DND-41 (cell line): ENCODE measurements at regions not wholly inside any gene's neighbourhood (a gene's known extent, or its start where the extent isn't known, plus 50 kb on each side); places are given as distances from the start of the nearest gene placed in this dataset.

Source experiments
- ATAC-seq: fragments of 200-7000 bp; cut with Tn5 transposase; 3 replicates; pipeline ENCODE4 v1.9.1; 2021; ENCODE audit warnings: low read depth; ENCODE audit not compliant: insufficient read depth
- DNase-seq: peaks from one replicate; pipeline ENCODE4 v3.0.0-alpha.2; 2020
- H2AFZ ChIP-seq: 2 replicates; pipeline ENCODE4 v1.6.0; 2012; ENCODE audit warnings: low read depth, low read length
- H3K27ac ChIP-seq: 2 replicates; pipeline ENCODE4 v1.5.1; 2012; ENCODE audit warnings: low read length, inconsistent platforms
- H3K27me3 ChIP-seq: fragments of 200-600 bp; sonication (generic); 2 replicates; pipeline ENCODE4 v1.6.0; 2012; ENCODE audit warnings: low read length, mild to moderate bottlenecking, inconsistent platforms; ENCODE audit not compliant: insufficient read depth, poor library complexity
- H3K36me3 ChIP-seq: 2 replicates; pipeline ENCODE4 v1.5.1; 2012; ENCODE audit warnings: low read length, inconsistent platforms; ENCODE audit not compliant: insufficient read depth
- H3K4me1 ChIP-seq: 2 replicates; pipeline ENCODE4 v1.5.1; 2012; ENCODE audit warnings: mild to moderate bottlenecking, low read length; ENCODE audit not compliant: insufficient read depth
- H3K4me2 ChIP-seq: 2 replicates; pipeline ENCODE4 v1.6.0; 2012; ENCODE audit warnings: mild to moderate bottlenecking, moderate library complexity, low read length, inconsistent platforms; ENCODE audit not compliant: insufficient read depth
- H3K4me3 ChIP-seq, 2 experiments: fragments of 200-600 bp in 1 of 2; shearing (Covaris generic) in 1 of 2; 2 replicates each; pipeline ENCODE4 v1.5.1; 2012 to 2016; ENCODE audit warnings: inconsistent platforms in 2 of 2, low read length in 2 of 2, mild to moderate bottlenecking in 2 of 2, low read depth in 1 of 2, moderate library complexity in 1 of 2
- H3K79me2 ChIP-seq: 2 replicates; pipeline ENCODE4 v1.6.0; 2012; ENCODE audit warnings: low read length, inconsistent platforms; ENCODE audit not compliant: insufficient read depth
- H3K9ac ChIP-seq: 2 replicates; pipeline ENCODE4 v1.6.0; 2012; ENCODE audit warnings: low read depth, mild to moderate bottlenecking, inconsistent platforms, low read length, moderate library complexity
- H3K9me3 ChIP-seq: 2 replicates; pipeline ENCODE4 v1.5.1; 2012; ENCODE audit warnings: low read length, moderate library complexity, mild to moderate bottlenecking, inconsistent platforms; ENCODE audit not compliant: insufficient read depth, severe bottlenecking
- H4K20me1 ChIP-seq: 2 replicates; pipeline ENCODE4 v1.6.0; 2012; ENCODE audit warnings: low read length; ENCODE audit not compliant: insufficient read depth
- EZH2 ChIP-seq: IDR thresholded peaks from 3 replicates; pipeline ENCODE4 v1.6.1; 2012; ENCODE audit warnings: borderline replicate concordance, low read depth, mild to moderate bottlenecking, moderate library complexity, low read length, inconsistent platforms; ENCODE audit not compliant: severe bottlenecking
- TF ChIP-seq, protein P1 (sequence below): IDR thresholded peaks from 2 replicates; pipeline ENCODE4 v1.5.1; 2012; ENCODE audit warnings: borderline replicate concordance, low read length, moderate library complexity, mild to moderate bottlenecking; ENCODE audit not compliant: poor library complexity, severe bottlenecking; ENCODE audit errors: extremely low read depth

DNA sequence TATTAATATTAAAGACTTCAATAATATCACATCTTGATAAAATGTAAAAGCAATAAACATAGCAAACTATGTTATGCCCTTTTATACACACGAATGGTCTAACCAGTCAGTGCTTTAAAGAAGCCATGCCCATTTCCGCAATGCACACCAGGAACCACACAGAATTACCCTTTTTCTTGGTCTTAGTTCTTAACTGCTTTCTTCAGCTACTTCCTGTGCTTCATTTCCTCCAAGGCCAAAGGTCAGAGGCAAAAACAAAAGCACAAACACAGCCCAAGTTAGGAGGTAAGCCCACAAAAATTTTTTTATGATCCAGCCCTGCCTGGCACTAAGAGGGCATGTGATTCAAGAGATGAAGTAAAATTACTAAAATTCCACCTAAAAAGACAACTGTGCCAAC is 267.2 kb downstream of the FBXO15 start:
- H3K4me1 ChIP-seq, result peaks cover 8% of the 10 kb centered on the region
- no peak overlapping the region for H3K9ac ChIP-seq
- no peaks in the 10 kb centered on the region for H3K9me3 ChIP-seq
- ATAC-seq (no peak), DNase-seq (no peak)
- no peak overlapping the region for H3K4me2 ChIP-seq
- no peaks in the 10 kb centered on the region for H3K36me3 ChIP-seq
- H3K27me3 ChIP-seq, result no peaks in the 10 kb centered on the region
- no peak overlapping the region for H3K27ac ChIP-seq
- no peaks in the 10 kb centered on the region for H4K20me1 ChIP-seq
- no peak overlapping the region for H3K4me3 ChIP-seq
- peak overlapping the region; percentile 51; the same call in 1 of the 2 replicates for H2AFZ ChIP-seq
- no peaks in the 10 kb centered on the region for H3K79me2 ChIP-seq
- TF ChIP-seq, protein P1, sequence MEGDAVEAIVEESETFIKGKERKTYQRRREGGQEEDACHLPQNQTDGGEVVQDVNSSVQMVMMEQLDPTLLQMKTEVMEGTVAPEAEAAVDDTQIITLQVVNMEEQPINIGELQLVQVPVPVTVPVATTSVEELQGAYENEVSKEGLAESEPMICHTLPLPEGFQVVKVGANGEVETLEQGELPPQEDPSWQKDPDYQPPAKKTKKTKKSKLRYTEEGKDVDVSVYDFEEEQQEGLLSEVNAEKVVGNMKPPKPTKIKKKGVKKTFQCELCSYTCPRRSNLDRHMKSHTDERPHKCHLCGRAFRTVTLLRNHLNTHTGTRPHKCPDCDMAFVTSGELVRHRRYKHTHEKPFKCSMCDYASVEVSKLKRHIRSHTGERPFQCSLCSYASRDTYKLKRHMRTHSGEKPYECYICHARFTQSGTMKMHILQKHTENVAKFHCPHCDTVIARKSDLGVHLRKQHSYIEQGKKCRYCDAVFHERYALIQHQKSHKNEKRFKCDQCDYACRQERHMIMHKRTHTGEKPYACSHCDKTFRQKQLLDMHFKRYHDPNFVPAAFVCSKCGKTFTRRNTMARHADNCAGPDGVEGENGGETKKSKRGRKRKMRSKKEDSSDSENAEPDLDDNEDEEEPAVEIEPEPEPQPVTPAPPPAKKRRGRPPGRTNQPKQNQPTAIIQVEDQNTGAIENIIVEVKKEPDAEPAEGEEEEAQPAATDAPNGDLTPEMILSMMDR, result no peak
- TF ChIP-seq EZH2, result no peak

DNA sequence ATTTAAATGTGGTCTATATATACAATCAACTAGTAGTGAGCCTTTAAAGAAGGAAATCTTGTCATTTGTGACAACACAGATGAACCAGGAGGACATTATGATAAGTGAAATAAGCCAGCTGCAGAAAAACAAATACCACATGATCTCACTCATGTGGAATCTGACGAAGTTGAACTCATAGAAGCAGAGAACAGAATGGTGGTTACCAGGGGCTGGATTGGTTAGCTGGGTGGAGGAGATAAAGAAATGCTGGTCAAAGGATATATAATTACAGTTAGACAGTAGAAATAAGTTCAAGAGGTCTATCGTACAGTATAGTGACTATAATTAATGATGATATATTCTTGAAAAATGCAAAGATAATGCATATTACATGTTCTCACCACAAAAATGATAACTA is 267.9 kb downstream of the FBXO15 start:
- Histone ChIP-seq H3K9ac (no peak overlapping the region), H3K79me2 (no peaks in the 10 kb centered on the region), H3K27me3 (no peaks in the 10 kb centered on the region), H3K4me2 (no peak overlapping the region), H3K36me3 (no peaks in the 10 kb centered on the region), H3K4me3 (no peak overlapping the region), H2AFZ (no peak overlapping the region), H4K20me1 (no peaks in the 10 kb centered on the region), H3K9me3 (no peaks in the 10 kb centered on the region), H3K4me1 (peaks cover 8% of the 10 kb centered on the region), H3K27ac (no peak overlapping the region)
- TF ChIP-seq EZH2, result no peak
- TF ChIP-seq, protein P1, result no peak
- ATAC-seq (no peak), DNase-seq (no peak)

DNA sequence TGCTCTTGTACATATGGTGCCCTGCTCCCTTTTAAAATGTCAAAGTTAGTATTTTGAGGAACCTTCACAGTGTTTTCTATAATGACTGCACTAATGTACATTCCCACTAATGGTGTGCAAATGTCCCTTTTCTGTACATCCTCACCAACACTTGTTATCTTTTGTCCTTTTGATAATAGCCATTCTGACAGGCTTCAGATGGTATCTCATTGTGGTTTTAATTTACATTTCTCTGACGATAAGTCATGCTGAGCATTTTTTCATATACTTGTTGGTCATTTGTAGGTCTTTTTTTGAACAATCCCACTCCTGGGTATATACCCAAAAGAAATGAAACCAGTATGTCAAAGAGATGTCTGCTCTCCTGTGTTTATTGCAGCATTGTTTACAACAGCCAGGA is 268.3 kb downstream of the FBXO15 start:
- no peaks in the 10 kb centered on the region for H3K27me3 ChIP-seq
- no peak overlapping the region for H2AFZ ChIP-seq
- DNase-seq, result no peak
- no peak overlapping the region for H3K4me2 ChIP-seq
- no peak overlapping the region for H3K27ac ChIP-seq
- H3K4me1 ChIP-seq, result peaks cover 8% of the 10 kb centered on the region
- H3K79me2 ChIP-seq, result no peaks in the 10 kb centered on the region
- H3K9me3 ChIP-seq, result no peaks in the 10 kb centered on the region
- TF ChIP-seq EZH2, result no peak
- TF ChIP-seq, protein P1, result no peak
- no peak overlapping the region for H3K9ac ChIP-seq
- H3K4me3 ChIP-seq, result no peak overlapping the region
- H4K20me1 ChIP-seq, result no peaks in the 10 kb centered on the region
- no peak for ATAC-seq
- no peaks in the 10 kb centered on the region for H3K36me3 ChIP-seq

DNA sequence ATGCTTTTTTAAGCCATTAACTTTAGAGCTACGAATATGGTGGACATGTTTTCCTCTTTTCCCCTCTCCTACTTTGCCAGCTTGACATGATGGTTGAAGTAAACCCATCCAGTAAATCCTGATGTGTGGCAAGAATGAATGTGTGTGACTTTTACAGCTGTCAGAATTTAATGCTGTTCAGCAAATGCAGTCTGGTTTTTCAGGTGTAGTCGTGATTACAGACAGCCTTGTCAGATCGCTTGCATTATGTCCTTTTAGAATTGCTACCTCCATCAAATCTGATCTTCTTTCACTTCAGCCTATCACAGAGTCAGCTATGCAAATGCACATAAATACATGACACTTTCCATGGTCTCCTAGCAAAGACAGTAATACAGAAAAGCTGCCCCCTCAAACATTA is 278.5 kb downstream of the FBXO15 start:
- no peak overlapping the region for H3K4me3 ChIP-seq
- H2AFZ ChIP-seq, result no peak overlapping the region
- no peak overlapping the region for H3K9ac ChIP-seq
- no peaks in the 10 kb centered on the region for H3K36me3 ChIP-seq
- H3K4me1 ChIP-seq, result peaks cover 3% of the 10 kb centered on the region; the same call in 1 of the 2 replicates
- H3K9me3 ChIP-seq, result no peaks in the 10 kb centered on the region
- H3K27me3 ChIP-seq, result no peaks in the 10 kb centered on the region
- no peaks in the 10 kb centered on the region for H4K20me1 ChIP-seq
- no peaks in the 10 kb centered on the region for H3K79me2 ChIP-seq
- no peak for ATAC-seq
- no peak overlapping the region for H3K27ac ChIP-seq
- no peak overlapping the region for H3K4me2 ChIP-seq
- TF ChIP-seq EZH2, result no peak
- TF ChIP-seq, protein P1, result no peak
- DNase-seq, result no peak
